Nephron (organoid): ENCODE measurements at regions not wholly inside any gene's neighbourhood (a gene's known extent, or its start where the extent isn't known, plus 50 kb on each side); places are given as distances from the start of the nearest gene placed in this dataset.
"Not testable (repeated sequence)": the region's sequence is repeated elsewhere in the genome, so short reads cannot be mapped to it uniquely, and the experiment has no call there.

Source experiments
- H3K27ac Mint-ChIP-seq, 3 experiments: 2 replicates each; pipeline ENCODE4 v1.8.0; 2020; ENCODE audit warnings: mixed read lengths in 3 of 3, mild to moderate bottlenecking in 2 of 3, moderate library complexity in 1 of 3
- H3K27me3 Mint-ChIP-seq: 2 replicates; pipeline ENCODE4 v1.8.0; 2021; ENCODE audit warnings: low read depth, mild to moderate bottlenecking, moderate library complexity, mixed read lengths
- H3K36me3 Mint-ChIP-seq: 2 replicates; pipeline ENCODE4 v1.8.0; 2020; ENCODE audit warnings: low read depth, mixed read lengths
- H3K4me1 Mint-ChIP-seq: 2 replicates; pipeline ENCODE4 v1.8.0; 2020; ENCODE audit warnings: mixed read lengths
- H3K4me3 Mint-ChIP-seq, 3 experiments: 2 replicates each; pipeline ENCODE4 v1.8.0; 2020; ENCODE audit warnings: mild to moderate bottlenecking in 3 of 3, mixed read lengths in 3 of 3, moderate library complexity in 2 of 3
- H3K9me3 Mint-ChIP-seq: 2 replicates; pipeline ENCODE4 v1.8.0; 2020; ENCODE audit warnings: mixed read lengths
- CTCF ChIP-seq, 3 experiments: fragments of 200-600 bp; sonication (generic); IDR thresholded peaks; one replicate each; pipeline ENCODE4 v1.5.0; 2021; ENCODE audit warnings: antibody characterized with exemption in 3 of 3; ENCODE audit not compliant: unreplicated experiment in 3 of 3

DNA sequence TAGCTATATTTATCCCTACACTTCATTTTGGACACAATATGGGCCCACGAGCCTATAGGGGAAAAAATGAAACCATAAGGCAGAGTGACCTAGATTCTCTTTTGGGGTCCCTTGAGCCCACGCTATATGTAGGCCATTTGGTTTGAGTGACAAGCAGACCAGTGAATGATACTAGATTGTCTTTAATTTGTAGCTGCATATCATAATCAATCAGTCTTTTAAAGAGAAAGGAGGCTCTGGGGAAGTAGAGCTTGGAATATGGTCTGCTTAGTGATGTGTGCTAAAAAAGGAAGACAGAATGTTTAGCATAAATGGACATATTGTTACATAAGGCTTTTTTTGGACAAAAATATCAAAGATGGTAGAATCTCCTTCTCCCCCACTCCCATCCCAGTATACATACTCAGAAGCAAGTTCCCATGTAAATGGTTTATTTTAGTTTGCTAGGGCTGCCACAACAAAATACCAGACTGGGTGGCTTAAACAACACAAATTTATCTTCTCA is 140.8 kb downstream of the CAPZA3 start:
- Mint-ChIP-seq H3K4me3 (no peak overlapping the region), H3K4me1 (no peaks in the 10 kb centered on the region), H3K9me3 (no peaks in the 10 kb centered on the region), H3K36me3 (no peaks in the 10 kb centered on the region), H3K27ac (no peak overlapping the region), H3K27me3 (no peaks in the 10 kb centered on the region)
- TF ChIP-seq CTCF (IDR thresholded peaks at IDR 0.05; ENCODE audit: unreplicated experiment in 3 of 3): no peak

GRCh38 chr12:18882690-18883089 is 144.8 kb downstream of the CAPZA3 start:
- H3K27ac Mint-ChIP-seq: no peak overlapping the region
- H3K27me3 Mint-ChIP-seq: no peaks in the 10 kb centered on the region
- H3K4me1 Mint-ChIP-seq: no peaks in the 10 kb centered on the region
- TF ChIP-seq CTCF (IDR thresholded peaks at IDR 0.05; ENCODE audit: unreplicated experiment in 3 of 3): no peak
- no peak overlapping the region for H3K4me3 Mint-ChIP-seq
- H3K36me3 Mint-ChIP-seq: no peaks in the 10 kb centered on the region
- H3K9me3 Mint-ChIP-seq: no peaks in the 10 kb centered on the region

GRCh38 chr12:18886962-18887361 is 149.0 kb downstream of the CAPZA3 start:
- Mint-ChIP-seq H3K4me1 (no peaks in the 10 kb centered on the region), H3K4me3 (no peak overlapping the region), H3K27me3 (no peaks in the 10 kb centered on the region), H3K36me3 (peaks cover 2% of the 10 kb centered on the region), H3K27ac (no peak overlapping the region), H3K9me3 (peaks cover 3% of the 10 kb centered on the region)
- no peak for TF ChIP-seq CTCF (IDR thresholded peaks at IDR 0.05; ENCODE audit: unreplicated experiment in 3 of 3)

DNA sequence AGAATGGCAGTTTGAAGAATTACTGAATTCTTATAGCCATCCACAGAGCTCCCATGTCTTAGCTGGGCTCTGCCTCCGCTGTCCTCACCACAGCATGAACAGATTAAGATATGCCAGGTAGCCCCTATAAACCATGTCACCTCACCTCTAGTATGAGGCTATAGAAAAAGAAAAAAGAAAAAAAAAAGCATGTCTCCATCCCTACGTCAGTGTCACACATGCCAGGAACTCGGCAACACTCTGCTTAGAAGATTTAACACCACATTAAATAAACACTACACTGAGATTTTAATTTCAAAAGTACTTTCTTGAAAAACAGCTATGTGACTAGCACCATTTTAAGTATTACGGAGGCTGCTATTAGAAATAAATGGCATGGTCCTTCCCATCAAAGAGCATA is 149.4 kb downstream of the CAPZA3 start:
- Mint-ChIP-seq H3K27ac (no peak overlapping the region), H3K4me3 (no peak overlapping the region), H3K9me3 (peaks cover 7% of the 10 kb centered on the region), H3K27me3 (no peaks in the 10 kb centered on the region), H3K36me3 (peaks cover 3% of the 10 kb centered on the region), H3K4me1 (no peaks in the 10 kb centered on the region)
- TF ChIP-seq CTCF (IDR thresholded peaks at IDR 0.05; ENCODE audit: unreplicated experiment in 3 of 3): no peak

- H3K4me1 Mint-ChIP-seq: no peaks in the 10 kb centered on the region
- H3K4me3 Mint-ChIP-seq: no peak overlapping the region
- TF ChIP-seq CTCF (IDR thresholded peaks at IDR 0.05; ENCODE audit: unreplicated experiment in 3 of 3): no peak
- H3K27ac Mint-ChIP-seq: no peak overlapping the region
- H3K27me3 Mint-ChIP-seq: no peaks in the 10 kb centered on the region
- H3K9me3 Mint-ChIP-seq: peaks cover 12% of the 10 kb centered on the region
- H3K36me3 Mint-ChIP-seq: peaks cover 3% of the 10 kb centered on the region
Measured at GRCh38 chr12:18888047-18888446, 150.1 kb downstream of the CAPZA3 start.

- H3K36me3 Mint-ChIP-seq, H3K4me1 Mint-ChIP-seq, H3K4me3 Mint-ChIP-seq, H3K27ac Mint-ChIP-seq, H3K27me3 Mint-ChIP-seq: not testable (repeated sequence)
- H3K9me3 Mint-ChIP-seq: peaks cover 22% of the 10 kb centered on the region
Measured at GRCh38 chr12:18890621-18891020, 152.7 kb downstream of the CAPZA3 start.
